GM10248 (cell line): ENCODE measurements at regions not wholly inside any gene's neighbourhood (a gene's known extent, or its start where the extent isn't known, plus 50 kb on each side); places are given as distances from the start of the nearest gene placed in this dataset.
"Not testable (repeated sequence)": the region's sequence is repeated elsewhere in the genome, so short reads cannot be mapped to it uniquely, and the experiment has no call there.

Experiments
- CTCF ChIA-PET: fragments of 300-600 bp; sonication (Branson Sonifier 250); formaldehyde crosslinking; extraction: SDS; loops from one replicate; lab custom pipeline; 2021; ENCODE audit warnings: antibody characterized with exemption; lab: Yijun Ruan, JAX
- POLR2A ChIA-PET: fragments of 350-650 bp; sonication (Branson Sonifier 250); formaldehyde crosslinking; extraction: SDS; loops from one replicate; lab custom pipeline; 2020; ENCODE audit warnings: antibody characterized with exemption; lab: Yijun Ruan, JAX
- DNase-seq: peaks from one replicate; pipeline ENCODE4 v3.0.0; 2012; ENCODE audit errors: extremely low spot score
- CTCF ChIP-seq: IDR thresholded peaks from 2 replicates; pipeline ENCODE4 v1.5.1; 2012; ENCODE audit warnings: mild to moderate bottlenecking, low read depth; ENCODE audit errors: extremely low read depth, missing control alignments, control extremely low read depth

- POLR2A ChIA-PET, result no interaction called here
Measured at GRCh38 chr9:111744363-111744762, 50.4 kb downstream of the SHOC1 start.

GRCh38 chr9:111743275-111743674 is 51.5 kb downstream of the SHOC1 start:
- ChIA-PET POLR2A (no interaction called here), CTCF (interaction anchor here (1.2 to 2.4 kb wide), 2 partner anchors 16 to 21 kb away, joined by 6 to 7 read pairs; no protein-coding TSS in a partner anchor)
- no peak for DNase-seq
- no peak for TF ChIP-seq CTCF

More at GRCh38 chr9:111744363-111744762, 50.4 kb downstream of the SHOC1 start:
- CTCF ChIA-PET, result interaction anchor here (0.7 to 1.2 kb wide), 2 partner anchors 40 to 146 kb away, joined by 3 to 5 read pairs; no protein-coding TSS in a partner anchor
- no peak for TF ChIP-seq CTCF
- DNase-seq, result no peak

GRCh38 chr9:111740739-111741138 is 54.0 kb downstream of the SHOC1 start:
- ChIA-PET CTCF (interaction anchor here (1.3 to 1.5 kb wide), 2 partner anchors 12 to 16 kb away, joined by 3 to 5 read pairs; no protein-coding TSS in a partner anchor), POLR2A (no interaction called here)
- no peak for DNase-seq
- no peak for TF ChIP-seq CTCF

- ChIA-PET POLR2A (no interaction called here), CTCF (no interaction called here)
- DNase-seq, result no peak
- TF ChIP-seq CTCF, result no peak
Measured at GRCh38 chr9:111736714-111737113, 58.0 kb downstream of the SHOC1 start.

- DNase-seq, POLR2A ChIA-PET, CTCF ChIA-PET: not testable (repeated sequence)
Measured at GRCh38 chr9:111735344-111735743, 59.4 kb downstream of the SHOC1 start.

- TF ChIP-seq CTCF, result no peak
- POLR2A ChIA-PET, result no interaction called here
- CTCF ChIA-PET, result no interaction called here
- DNase-seq, result no peak
Measured at GRCh38 chr9:111731928-111732327, 62.8 kb downstream of the SHOC1 start.

- POLR2A ChIA-PET, result no interaction called here
- CTCF ChIA-PET, result no interaction called here
- no peak for DNase-seq
- no peak for TF ChIP-seq CTCF
Measured at GRCh38 chr9:111730937-111731567, 63.7 kb downstream of the SHOC1 start.
